Mesothelial cell of epicardium (in vitro differentiated cells): ENCODE measurements at regions not wholly inside any gene's neighbourhood (a gene's known extent, or its start where the extent isn't known, plus 50 kb on each side); places are given as distances from the start of the nearest gene placed in this dataset.

Source experiments
- DNase-seq, 2 experiments: peaks; one replicate each; pipeline ENCODE4 v3.0.0; 2021; ENCODE audit warnings: low spot score in 2 of 2; ENCODE audit not compliant: unreplicated experiment in 2 of 2
- H3K27ac Mint-ChIP-seq: 2 replicates; pipeline ENCODE4 v1.8.0; 2021; ENCODE audit warnings: mixed read lengths
- H3K27me3 Mint-ChIP-seq: 2 replicates; pipeline ENCODE4 v1.8.0; 2021; ENCODE audit warnings: low read depth, mixed read lengths
- H3K36me3 Mint-ChIP-seq: 2 replicates; pipeline ENCODE4 v1.8.0; 2021; ENCODE audit warnings: mixed read lengths
- H3K4me1 Mint-ChIP-seq: 2 replicates; pipeline ENCODE4 v1.8.0; 2021; ENCODE audit warnings: mixed read lengths
- H3K4me3 Mint-ChIP-seq: 2 replicates; pipeline ENCODE4 v1.8.0; 2021; ENCODE audit warnings: mild to moderate bottlenecking, moderate library complexity, mixed read lengths
- H3K9me3 Mint-ChIP-seq: 2 replicates; pipeline ENCODE4 v1.8.0; 2021; ENCODE audit warnings: mixed read lengths
- CTCF ChIP-seq: fragments of 200-600 bp; sonication (generic); IDR thresholded peaks from one replicate; pipeline ENCODE4 v1.5.0; 2021; ENCODE audit warnings: antibody characterized with exemption; ENCODE audit not compliant: unreplicated experiment

GRCh38 chr16:82358161-82358560, 188.1 kb upstream of the MPHOSPH6 start:
- Mint-ChIP-seq H3K27ac (no peak overlapping the region), H3K4me1 (no peaks in the 10 kb centered on the region), H3K9me3 (peaks cover 3% of the 10 kb centered on the region), H3K36me3 (no peaks in the 10 kb centered on the region), H3K4me3 (no peak overlapping the region), H3K27me3 (peaks cover 19% of the 10 kb centered on the region)
- TF ChIP-seq CTCF: no peak
- no peak for DNase-seq

DNA sequence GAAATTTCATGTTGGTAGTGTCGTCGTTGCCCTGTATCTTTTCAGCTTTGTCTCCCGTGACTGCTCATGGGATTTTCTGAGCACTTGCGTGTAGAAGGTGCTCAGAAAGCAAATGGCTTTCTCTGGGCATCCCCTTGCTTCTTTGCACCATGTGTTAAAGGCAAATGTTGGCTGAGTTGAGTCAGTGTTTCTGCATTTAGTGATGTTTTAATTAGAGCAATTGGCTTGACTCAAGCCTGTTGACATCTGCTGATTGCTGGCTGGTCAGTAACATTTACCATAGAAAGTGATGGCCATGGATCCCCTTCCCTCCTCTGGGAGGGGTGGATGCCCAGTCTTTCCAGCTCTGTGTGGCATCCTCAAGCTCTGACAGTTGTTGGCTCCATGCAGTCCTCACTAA, 187.2 kb upstream of the MPHOSPH6 start:
- Mint-ChIP-seq H3K4me1 (no peaks in the 10 kb centered on the region), H3K27me3 (peaks cover 15% of the 10 kb centered on the region), H3K27ac (no peak overlapping the region), H3K4me3 (no peak overlapping the region), H3K36me3 (no peaks in the 10 kb centered on the region), H3K9me3 (peaks cover 3% of the 10 kb centered on the region)
- no peak for TF ChIP-seq CTCF
- no peak for DNase-seq

- Mint-ChIP-seq H3K4me3 (no peak overlapping the region), H3K27me3 (peaks cover 9% of the 10 kb centered on the region), H3K4me1 (no peaks in the 10 kb centered on the region), H3K36me3 (no peaks in the 10 kb centered on the region), H3K27ac (no peak overlapping the region), H3K9me3 (peaks cover 3% of the 10 kb centered on the region)
- TF ChIP-seq CTCF: no peak
- DNase-seq: no peak
Measured at GRCh38 chr16:82350560-82350959, 180.5 kb upstream of the MPHOSPH6 start.

- H3K27ac Mint-ChIP-seq: no peak overlapping the region
- peaks cover 25% of the 10 kb centered on the region for H3K27me3 Mint-ChIP-seq
- no peak for TF ChIP-seq CTCF
- H3K4me1 Mint-ChIP-seq: no peaks in the 10 kb centered on the region
- H3K9me3 Mint-ChIP-seq: peaks cover 4% of the 10 kb centered on the region
- no peaks in the 10 kb centered on the region for H3K36me3 Mint-ChIP-seq
- no peak for DNase-seq
- H3K4me3 Mint-ChIP-seq: no peak overlapping the region
Measured at GRCh38 chr16:82345318-82345717, 175.3 kb upstream of the MPHOSPH6 start.

DNA sequence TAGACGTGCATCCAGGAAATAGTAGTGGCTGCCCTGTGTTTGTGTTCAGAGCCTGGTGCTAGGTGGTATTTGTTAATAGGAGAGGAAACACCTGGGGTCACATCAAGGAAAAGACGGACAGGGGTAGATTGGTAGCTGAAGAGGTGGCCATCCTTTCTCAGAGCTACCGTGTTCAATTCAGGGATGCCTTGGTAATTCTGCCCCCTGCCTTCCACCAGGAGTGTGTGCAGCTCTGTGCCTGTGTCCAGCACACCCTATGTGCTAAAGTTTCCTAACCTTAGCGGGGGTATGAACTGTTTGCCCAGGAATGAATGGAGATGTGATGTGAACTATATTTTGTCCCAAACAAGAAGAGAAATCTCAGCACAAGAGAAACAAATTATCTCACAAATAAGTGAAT, 174.1 kb upstream of the MPHOSPH6 start:
- Mint-ChIP-seq H3K36me3 (no peaks in the 10 kb centered on the region), H3K9me3 (peaks cover 4% of the 10 kb centered on the region), H3K4me3 (no peak overlapping the region), H3K27ac (no peak overlapping the region), H3K4me1 (no peaks in the 10 kb centered on the region), H3K27me3 (peaks cover 27% of the 10 kb centered on the region)
- no peak for TF ChIP-seq CTCF
- DNase-seq: no peak

- no peak overlapping the region for H3K27ac Mint-ChIP-seq
- TF ChIP-seq CTCF: no peak
- DNase-seq: no peak
- H3K4me3 Mint-ChIP-seq: no peak overlapping the region
- H3K27me3 Mint-ChIP-seq: peaks cover 30% of the 10 kb centered on the region
- no peaks in the 10 kb centered on the region for H3K4me1 Mint-ChIP-seq
- H3K9me3 Mint-ChIP-seq: peaks cover 12% of the 10 kb centered on the region
- no peaks in the 10 kb centered on the region for H3K36me3 Mint-ChIP-seq
Measured at GRCh38 chr16:82341146-82341669, 171.2 kb upstream of the MPHOSPH6 start.
